HepG2 (cell line): ENCODE measurements at regions not wholly inside any gene's neighbourhood (a gene's known extent, or its start where the extent isn't known, plus 50 kb on each side); places are given as distances from the start of the nearest gene placed in this dataset.
"Not testable (repeated sequence)": the region's sequence is repeated elsewhere in the genome, so short reads cannot be mapped to it uniquely, and the experiment has no call there.

Experiments used
- CTCF ChIP-seq: sonication (generic); formaldehyde crosslinking; IDR thresholded peaks from 2 replicates; pipeline ENCODE4 v1.5.0; 2020; ENCODE audit warnings: mild to moderate bottlenecking, missing genetic modification reagents, moderate library complexity
- E2F1 ChIP-seq: sonication (generic); formaldehyde crosslinking; IDR thresholded peaks from 2 replicates; pipeline ENCODE4 v1.5.0; 2020; ENCODE audit warnings: missing genetic modification reagents
- GRHL1 ChIP-seq: sonication (generic); formaldehyde crosslinking; conservative IDR thresholded peaks from 2 replicates; pipeline ENCODE4 v1.8.0; 2022; ENCODE audit warnings: missing genetic modification reagents
- KIAA2018 ChIP-seq: sonication (generic); formaldehyde crosslinking; IDR thresholded peaks from 2 replicates; pipeline ENCODE4 v1.5.0; 2020; ENCODE audit warnings: mild to moderate bottlenecking, missing genetic modification reagents, borderline replicate concordance
- POLR2A ChIP-seq, 2 experiments: IDR thresholded peaks; 2 replicates each; pipeline ENCODE4 v1.6.1; 2011; ENCODE audit warnings: low read depth in 2 of 2, low read length in 2 of 2, mild to moderate bottlenecking in 1 of 2, moderate library complexity in 1 of 2; ENCODE audit not compliant: insufficient read depth in 1 of 2
- POLR2AphosphoS5 ChIP-seq: IDR thresholded peaks from 2 replicates; pipeline ENCODE4 v1.6.1; 2012; ENCODE audit warnings: low read depth, low read length
- REST ChIP-seq, 2 experiments: IDR thresholded peaks; 2 replicates each; pipeline ENCODE4 v1.6.1; 2011 to 2012; ENCODE audit warnings: low read length in 2 of 2, borderline replicate concordance in 1 of 2, low read depth in 1 of 2, mild to moderate bottlenecking in 1 of 2, moderate library complexity in 1 of 2
- SMARCC2 ChIP-seq: fragments of 450-650 bp; IDR thresholded peaks from 2 replicates; pipeline ENCODE4 v1.6.1; 2017; ENCODE audit warnings: antibody characterized with exemption, mild to moderate bottlenecking
- TCF7L2 ChIP-seq: IDR thresholded peaks from 2 replicates; pipeline ENCODE4 v1.6.1; 2011; ENCODE audit warnings: mild to moderate bottlenecking, low read depth, low read length, moderate library complexity
- ZBTB10 ChIP-seq: sonication (generic); formaldehyde crosslinking; IDR thresholded peaks from 2 replicates; pipeline ENCODE4 v1.4.0; 2020; ENCODE audit warnings: missing genetic modification reagents, borderline replicate concordance
- ZBTB7A ChIP-seq: sonication (generic); formaldehyde crosslinking; IDR thresholded peaks from 2 replicates; pipeline ENCODE4 v1.8.0; 2022; ENCODE audit warnings: mild to moderate bottlenecking, missing genetic modification reagents
- ZNF326 ChIP-seq: sonication (generic); formaldehyde crosslinking; IDR thresholded peaks from 2 replicates; pipeline ENCODE4 v1.4.0; 2020; ENCODE audit warnings: missing genetic modification reagents, borderline replicate concordance

GRCh38 chr15:22377859-22378258 lies 80.8 kb upstream of the GOLGA6L22 start:
- TF ChIP-seq POLR2A (IDR thresholded peaks at IDR 0.05; ENCODE audit: insufficient read depth in 1 of 2, low read depth in 2 of 2, low read length in 2 of 2); ZNF326 (CRISPR knock-in tag); POLR2AphosphoS5; SMARCC2; E2F1 (CRISPR knock-in tag); CTCF; TCF7L2; ZBTB10 (CRISPR knock-in tag); GRHL1 (CRISPR knock-in tag); ZBTB7A (CRISPR knock-in tag); REST (IDR thresholded peaks at IDR 0.05; ENCODE audit: borderline replicate concordance in 1 of 2, low read depth in 1 of 2, low read length in 2 of 2); KIAA2018 (CRISPR knock-in tag): not testable (repeated sequence)
